GM20000 (cell line): ENCODE measurements at regions not wholly inside any gene's neighbourhood (a gene's known extent, or its start where the extent isn't known, plus 50 kb on each side); places are given as distances from the start of the nearest gene placed in this dataset.

ENCODE experiments used
- DNase-seq: peaks from one replicate; pipeline ENCODE4 v3.0.0; 2012; ENCODE audit warnings: low spot score
- TF ChIP-seq, protein P1 (sequence below): IDR thresholded peaks from 2 replicates; pipeline ENCODE4 v1.5.1; 2012; ENCODE audit warnings: mild to moderate bottlenecking, control low read depth; ENCODE audit errors: extremely low read depth, missing control alignments

DNA sequence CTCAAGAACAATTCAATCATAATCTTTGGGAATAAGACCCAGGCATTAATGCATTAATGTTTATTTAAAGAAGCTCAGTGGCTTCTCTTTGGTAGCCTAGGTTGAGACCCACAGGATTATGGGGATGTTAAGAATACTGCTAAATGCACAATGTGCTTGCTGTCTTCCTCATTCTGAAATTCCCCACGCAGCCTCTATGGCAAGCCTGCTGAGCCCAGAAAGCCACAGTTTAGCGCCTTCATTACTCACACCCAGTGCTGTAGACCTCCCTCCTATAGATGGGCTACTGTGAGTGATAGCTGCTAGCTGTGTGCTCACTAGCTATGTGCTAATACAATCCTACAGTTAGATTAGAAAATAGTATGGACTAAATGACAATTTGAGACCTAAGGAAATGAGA lies 90.6 kb downstream of the TNFSF13B start:
- TF ChIP-seq, protein P1, sequence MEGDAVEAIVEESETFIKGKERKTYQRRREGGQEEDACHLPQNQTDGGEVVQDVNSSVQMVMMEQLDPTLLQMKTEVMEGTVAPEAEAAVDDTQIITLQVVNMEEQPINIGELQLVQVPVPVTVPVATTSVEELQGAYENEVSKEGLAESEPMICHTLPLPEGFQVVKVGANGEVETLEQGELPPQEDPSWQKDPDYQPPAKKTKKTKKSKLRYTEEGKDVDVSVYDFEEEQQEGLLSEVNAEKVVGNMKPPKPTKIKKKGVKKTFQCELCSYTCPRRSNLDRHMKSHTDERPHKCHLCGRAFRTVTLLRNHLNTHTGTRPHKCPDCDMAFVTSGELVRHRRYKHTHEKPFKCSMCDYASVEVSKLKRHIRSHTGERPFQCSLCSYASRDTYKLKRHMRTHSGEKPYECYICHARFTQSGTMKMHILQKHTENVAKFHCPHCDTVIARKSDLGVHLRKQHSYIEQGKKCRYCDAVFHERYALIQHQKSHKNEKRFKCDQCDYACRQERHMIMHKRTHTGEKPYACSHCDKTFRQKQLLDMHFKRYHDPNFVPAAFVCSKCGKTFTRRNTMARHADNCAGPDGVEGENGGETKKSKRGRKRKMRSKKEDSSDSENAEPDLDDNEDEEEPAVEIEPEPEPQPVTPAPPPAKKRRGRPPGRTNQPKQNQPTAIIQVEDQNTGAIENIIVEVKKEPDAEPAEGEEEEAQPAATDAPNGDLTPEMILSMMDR, result no peak
- DNase-seq, result no peak

DNA sequence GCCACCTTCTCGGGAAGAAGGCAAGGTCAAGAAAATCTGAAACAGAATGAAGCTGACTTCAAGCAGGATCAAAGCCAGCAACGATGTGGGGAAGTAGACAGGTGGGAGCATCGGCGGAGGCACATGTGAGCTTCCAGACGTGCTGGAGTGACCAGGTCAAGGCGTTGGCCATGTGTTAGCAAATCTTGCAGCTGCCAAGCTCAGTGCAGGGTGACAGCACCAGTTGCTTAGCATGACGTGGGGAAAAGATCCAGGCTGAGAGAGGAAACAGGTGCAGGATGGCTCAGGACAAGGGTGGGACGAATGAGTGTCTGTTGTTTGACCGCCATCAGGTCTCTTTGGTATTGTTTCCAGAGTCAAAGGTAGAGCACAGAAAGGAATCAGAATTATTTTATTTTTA lies 92.3 kb downstream of the TNFSF13B start:
- TF ChIP-seq, protein P1, result no peak
- no peak for DNase-seq

DNA sequence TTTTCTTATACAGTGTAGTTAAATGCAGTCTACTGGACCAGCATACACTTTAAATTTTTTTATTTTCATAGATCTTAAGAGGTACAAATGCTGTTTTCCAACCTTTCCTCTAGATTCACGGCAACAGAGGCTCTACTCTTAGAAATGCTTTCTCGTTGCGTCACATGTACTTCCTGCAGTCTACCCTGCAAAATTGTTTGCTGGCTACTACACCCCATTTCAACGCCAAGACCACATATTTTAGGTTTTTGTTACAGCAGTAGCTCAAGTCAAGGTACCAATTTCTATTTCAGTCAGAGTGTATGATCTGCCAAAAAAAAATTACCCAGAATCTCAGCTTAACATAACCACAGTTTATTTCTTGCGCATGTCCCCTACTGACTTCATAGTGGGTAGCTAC lies 94.1 kb downstream of the TNFSF13B start:
- no peak for DNase-seq
- TF ChIP-seq, protein P1, result no peak

DNA sequence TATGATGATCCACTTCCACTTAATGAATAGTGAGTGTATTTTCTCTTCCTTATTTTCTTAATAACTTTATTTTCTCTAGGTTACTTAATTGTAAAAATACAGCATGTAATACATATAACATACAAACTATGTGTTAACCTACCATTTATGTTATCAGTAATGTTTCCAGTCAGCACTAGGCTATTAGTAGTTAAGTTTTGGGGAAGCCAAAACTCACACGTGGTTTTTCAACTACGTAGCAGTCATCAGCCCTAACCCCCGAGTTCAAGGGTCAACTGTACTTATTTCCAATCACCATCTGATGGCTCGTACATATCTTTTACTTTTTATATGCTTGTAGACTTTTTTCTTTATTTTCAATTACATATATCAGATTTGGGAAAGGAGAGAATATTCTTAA lies 95.7 kb downstream of the TNFSF13B start:
- no peak for DNase-seq
- TF ChIP-seq, protein P1, result no peak

DNA sequence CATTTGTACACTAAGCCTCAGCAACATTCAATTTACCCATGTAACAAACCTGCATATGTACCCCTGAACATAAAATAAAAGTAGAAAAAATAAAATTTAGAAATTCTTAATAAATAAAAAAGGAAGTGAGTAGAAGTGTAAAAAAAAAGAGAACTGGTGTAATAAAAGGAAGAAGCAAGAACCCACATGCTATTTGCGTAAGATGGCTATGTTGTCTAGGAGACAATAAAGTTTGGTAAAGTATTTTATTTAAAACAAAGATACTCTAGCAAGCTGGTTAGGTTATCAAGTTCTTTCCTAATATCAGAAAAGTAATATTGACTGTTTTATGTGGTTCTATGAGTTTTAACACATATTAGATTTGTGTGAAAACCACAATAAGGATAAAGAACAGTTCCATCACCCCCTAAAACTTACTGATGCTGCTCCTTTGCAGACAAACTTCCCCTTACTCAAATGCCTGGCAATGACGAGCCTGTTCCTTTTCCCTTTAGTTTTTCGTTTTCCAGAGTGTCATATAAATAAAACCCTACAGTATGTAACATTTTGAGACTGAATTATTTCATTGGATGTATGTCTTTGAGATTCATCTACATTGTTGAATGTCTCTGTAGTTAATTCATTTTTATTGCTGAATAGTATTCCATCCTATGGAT lies 98.9 kb downstream of the TNFSF13B start:
- DNase-seq, result no peak
- TF ChIP-seq, protein P1, result no peak

DNA sequence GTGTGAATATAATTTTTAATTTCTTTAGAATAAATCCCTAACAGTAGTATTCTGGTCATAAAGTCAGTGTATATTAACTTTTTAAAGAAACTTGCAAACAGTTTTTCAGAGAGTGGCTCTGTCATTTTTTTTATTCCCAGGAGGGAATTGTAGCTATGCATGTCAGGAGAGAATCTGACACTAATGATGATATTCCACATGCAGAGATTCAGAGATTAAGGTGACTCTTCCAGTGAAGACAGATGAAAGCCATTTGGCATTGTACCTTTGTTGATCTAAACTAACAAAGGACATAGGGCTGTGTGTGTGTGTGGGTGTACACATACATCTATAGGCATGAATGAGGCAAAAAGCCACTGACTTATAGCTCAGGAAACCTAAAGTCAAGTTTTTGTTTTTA lies 99.9 kb downstream of the TNFSF13B start:
- DNase-seq, result no peak
- TF ChIP-seq, protein P1, result no peak

DNA sequence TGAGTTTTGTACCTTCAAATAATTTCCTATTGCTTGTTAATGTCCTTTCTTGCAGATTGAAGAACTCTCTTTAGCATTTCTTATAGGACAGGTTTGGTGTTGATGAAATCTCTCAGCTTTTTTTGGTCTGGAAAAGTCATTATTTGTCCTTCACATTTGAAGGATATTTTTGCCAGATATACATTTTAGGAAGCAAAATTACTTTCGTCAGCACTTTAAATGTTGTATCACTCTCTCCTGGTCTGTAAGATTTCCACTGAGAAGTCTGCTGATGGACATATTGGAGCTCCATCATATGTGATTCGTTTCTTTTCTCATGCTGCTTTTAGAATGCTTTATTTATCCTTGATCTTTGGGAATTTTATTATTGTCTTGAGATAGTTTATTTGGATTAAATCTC lies 105.5 kb downstream of the TNFSF13B start:
- TF ChIP-seq, protein P1, result no peak
- no peak for DNase-seq
